Gastroesophageal sphincter (tissue), 4 donors: ENCODE measurements at regions not wholly inside any gene's neighbourhood (a gene's known extent, or its start where the extent isn't known, plus 50 kb on each side); places are given as distances from the start of the nearest gene placed in this dataset.

Source experiments
- ATAC-seq: fragments of 150-250 bp; one replicate; pipeline ENCODE4 v1.9.1; 2016; ENCODE audit warnings: mild to moderate bottlenecking, moderate library complexity
- H3K27ac ChIP-seq, 4 donors: fragments of 200-600 bp; sonication (generic) in 3 of 4; 1 replicate in 3 of 4; 2 replicates in 1 of 4; pipeline ENCODE4 v1.5.1; 2016 to 2019
- H3K27me3 ChIP-seq: fragments of 200-600 bp; sonication (generic); one replicate; pipeline ENCODE4 v1.5.1; 2019
- H3K36me3 ChIP-seq, 2 donors: fragments of 200-600 bp; sonication (generic); one replicate each; pipeline ENCODE4 v1.5.1; 2019; ENCODE audit warnings: control low read depth in 1 of 2
- H3K4me1 ChIP-seq, 3 donors: fragments of 200-600 bp; sonication (generic); 1 replicate in 2 of 3; 2 replicates in 1 of 3; pipeline ENCODE4 v1.5.1; 2016 to 2019; ENCODE audit warnings: control low read depth in 2 of 3
- H3K4me3 ChIP-seq, 2 donors: fragments of 200-600 bp; sonication (generic); one replicate each; pipeline ENCODE4 v1.5.1; 2019; ENCODE audit warnings: mild to moderate bottlenecking in 1 of 2, moderate library complexity in 1 of 2
- H3K9me3 ChIP-seq, 3 donors: fragments of 200-600 bp; sonication (generic); one replicate each; pipeline ENCODE4 v1.5.1; 2017 to 2019; ENCODE audit warnings: control low read depth in 2 of 3
- EP300 ChIP-seq: sonication (generic); formaldehyde crosslinking; IDR thresholded peaks from one replicate; pipeline ENCODE4 v1.6.1; 2017; ENCODE audit warnings: antibody characterized with exemption, mild to moderate bottlenecking
- POLR2A ChIP-seq, 2 donors: fragments of 450-650 bp; IDR thresholded peaks; one replicate each; pipeline ENCODE4 v1.6.1; 2017; ENCODE audit warnings: antibody characterized with exemption in 2 of 2, mild to moderate bottlenecking in 2 of 2, moderate library complexity in 1 of 2
- POLR2AphosphoS5 ChIP-seq: sonication (generic); formaldehyde crosslinking; IDR thresholded peaks from one replicate; pipeline ENCODE4 v1.6.1; 2017; ENCODE audit warnings: antibody characterized with exemption
- WGBS, 2 donors: methylation state at CpG; one replicate each; pipeline ENCODE4 v1.1.5; 2018; ENCODE audit warnings: low coverage in 1 of 2; 5-methylcytosine and 5-hydroxymethylcytosine counted together
- TF ChIP-seq, protein P1 (sequence below), 4 experiments: fragments of 200-600 bp in 2 of 4; fragments of 450-650 bp in 2 of 4; sonication (generic) in 1 of 4; IDR thresholded peaks; one replicate each; pipeline ENCODE4 v1.5.1; 2017 to 2019; ENCODE audit warnings: antibody characterized with exemption in 4 of 4, mild to moderate bottlenecking in 2 of 4, moderate library complexity in 2 of 4

DNA sequence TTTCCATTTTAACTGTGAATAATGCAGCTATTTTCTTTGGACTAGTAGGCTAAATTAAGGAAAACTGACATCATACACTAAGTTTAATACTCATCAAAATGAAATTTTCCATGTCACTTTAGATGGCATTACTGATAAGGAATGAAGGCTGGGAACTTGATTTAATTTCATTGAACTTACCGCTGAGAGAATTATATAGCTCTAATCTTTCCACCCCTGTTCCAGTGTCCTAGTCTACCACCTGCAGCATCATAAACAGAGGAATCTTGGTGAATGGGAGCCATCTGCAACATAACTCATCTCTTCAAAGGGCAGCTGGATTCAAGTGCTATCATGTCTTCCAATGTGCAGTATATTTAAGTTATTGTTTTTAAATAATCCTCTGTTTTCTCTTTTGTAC, 1395.2 kb downstream of the EPHA7 start:
- TF ChIP-seq EP300 (no peak), POLR2AphosphoS5 (no peak), POLR2A (IDR thresholded peaks at IDR 0.05) (no peak)
- TF ChIP-seq, protein P1, sequence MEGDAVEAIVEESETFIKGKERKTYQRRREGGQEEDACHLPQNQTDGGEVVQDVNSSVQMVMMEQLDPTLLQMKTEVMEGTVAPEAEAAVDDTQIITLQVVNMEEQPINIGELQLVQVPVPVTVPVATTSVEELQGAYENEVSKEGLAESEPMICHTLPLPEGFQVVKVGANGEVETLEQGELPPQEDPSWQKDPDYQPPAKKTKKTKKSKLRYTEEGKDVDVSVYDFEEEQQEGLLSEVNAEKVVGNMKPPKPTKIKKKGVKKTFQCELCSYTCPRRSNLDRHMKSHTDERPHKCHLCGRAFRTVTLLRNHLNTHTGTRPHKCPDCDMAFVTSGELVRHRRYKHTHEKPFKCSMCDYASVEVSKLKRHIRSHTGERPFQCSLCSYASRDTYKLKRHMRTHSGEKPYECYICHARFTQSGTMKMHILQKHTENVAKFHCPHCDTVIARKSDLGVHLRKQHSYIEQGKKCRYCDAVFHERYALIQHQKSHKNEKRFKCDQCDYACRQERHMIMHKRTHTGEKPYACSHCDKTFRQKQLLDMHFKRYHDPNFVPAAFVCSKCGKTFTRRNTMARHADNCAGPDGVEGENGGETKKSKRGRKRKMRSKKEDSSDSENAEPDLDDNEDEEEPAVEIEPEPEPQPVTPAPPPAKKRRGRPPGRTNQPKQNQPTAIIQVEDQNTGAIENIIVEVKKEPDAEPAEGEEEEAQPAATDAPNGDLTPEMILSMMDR (IDR thresholded peaks at IDR 0.05): no peak
- WGBS, 2 donors: 63 to 100% methylated on average over 1 of the region's 1 CpG
- no peaks in the 10 kb centered on the region for H3K4me1 ChIP-seq
- H3K9me3 ChIP-seq: no peaks in the 10 kb centered on the region
- H3K27ac ChIP-seq: no peak overlapping the region
- H3K4me3 ChIP-seq: no peak overlapping the region
- no peaks in the 10 kb centered on the region for H3K27me3 ChIP-seq
- no peak for ATAC-seq
- H3K36me3 ChIP-seq: no peaks in the 10 kb centered on the region

DNA sequence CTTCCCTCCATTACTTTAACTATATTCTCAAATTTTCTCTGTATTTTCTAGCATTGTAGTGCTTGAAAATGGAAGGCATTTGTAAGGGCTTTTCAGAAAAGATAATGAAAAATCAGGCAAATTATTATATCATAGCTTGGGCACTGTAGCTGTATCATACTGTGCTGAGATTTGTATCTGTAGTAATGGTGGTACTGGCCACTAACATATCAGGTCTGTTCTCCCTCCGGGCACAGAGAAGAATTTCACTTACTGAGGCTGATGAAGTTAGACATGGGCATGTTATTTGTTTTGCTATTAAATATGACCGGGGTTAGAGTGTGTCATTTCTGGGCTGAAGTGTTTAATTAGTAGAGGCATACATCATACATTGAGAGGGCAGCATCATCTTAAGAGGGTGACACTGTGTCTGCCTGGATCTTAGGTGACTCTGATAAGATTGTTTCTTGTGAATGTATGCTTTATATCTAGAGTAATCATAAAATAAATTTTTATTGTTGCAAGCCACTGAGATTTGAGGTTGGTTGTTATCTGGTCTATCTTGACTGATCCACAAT, 1395.9 kb downstream of the EPHA7 start:
- Histone ChIP-seq H3K27me3 (no peaks in the 10 kb centered on the region), H3K4me3 (no peak overlapping the region), H3K4me1 (no peaks in the 10 kb centered on the region), H3K27ac (no peak overlapping the region), H3K9me3 (no peaks in the 10 kb centered on the region), H3K36me3 (no peaks in the 10 kb centered on the region)
- no peak for ATAC-seq
- no peak for TF ChIP-seq EP300
- no peak for TF ChIP-seq POLR2AphosphoS5
- no peak for TF ChIP-seq POLR2A (IDR thresholded peaks at IDR 0.05)
- TF ChIP-seq, protein P1 (IDR thresholded peaks at IDR 0.05): no peak
- WGBS, 2 donors: 64 to 80% methylated on average over 2 of the region's 2 CpGs

DNA sequence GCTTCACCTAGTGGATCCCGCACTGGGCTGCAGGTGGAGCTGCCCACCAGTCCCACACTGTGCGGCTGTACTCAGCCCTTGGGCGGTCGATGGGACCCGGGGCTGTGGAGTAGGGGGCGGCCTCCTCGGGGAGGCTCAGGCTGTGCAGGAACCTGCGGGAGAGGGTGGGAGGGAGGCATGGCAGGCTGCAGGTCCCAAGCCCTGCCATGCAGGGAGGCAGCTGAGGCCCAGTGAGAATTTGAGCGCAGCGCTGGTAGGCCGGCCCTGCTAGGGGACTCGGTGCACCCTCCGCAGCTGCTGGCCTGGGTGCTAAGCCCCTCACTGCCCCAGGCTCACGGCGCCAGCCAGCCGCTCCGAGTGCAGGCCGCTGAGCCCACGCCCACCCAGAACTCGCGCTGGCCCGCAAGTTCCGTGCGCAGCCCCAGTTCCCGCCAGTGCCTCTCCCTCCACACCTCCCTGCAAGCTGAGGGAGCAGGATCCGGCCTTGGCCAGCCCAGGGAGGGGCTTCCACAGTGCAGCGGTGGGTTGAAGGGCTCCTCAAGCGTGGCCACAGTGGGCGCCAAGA, 1407.6 kb downstream of the EPHA7 start:
- Histone ChIP-seq H3K4me1 (no peaks in the 10 kb centered on the region), H3K4me3 (no peak overlapping the region), H3K9me3 (peaks cover 0 to 7% (median 0%) of the 10 kb centered on the region in 3 donors), H3K27ac (no peak overlapping the region), H3K36me3 (no peaks in the 10 kb centered on the region), H3K27me3 (no peaks in the 10 kb centered on the region)
- TF ChIP-seq, protein P1 (IDR thresholded peaks at IDR 0.05): no peak
- TF ChIP-seq POLR2A (IDR thresholded peaks at IDR 0.05) (no peak), POLR2AphosphoS5 (no peak), EP300 (no peak)
- 80% methylated on average over 1 of the region's 29 CpGs; no CpG with 5 or more reads in 1 of the 2 donors for WGBS, 2 donors
- no peak for ATAC-seq

DNA sequence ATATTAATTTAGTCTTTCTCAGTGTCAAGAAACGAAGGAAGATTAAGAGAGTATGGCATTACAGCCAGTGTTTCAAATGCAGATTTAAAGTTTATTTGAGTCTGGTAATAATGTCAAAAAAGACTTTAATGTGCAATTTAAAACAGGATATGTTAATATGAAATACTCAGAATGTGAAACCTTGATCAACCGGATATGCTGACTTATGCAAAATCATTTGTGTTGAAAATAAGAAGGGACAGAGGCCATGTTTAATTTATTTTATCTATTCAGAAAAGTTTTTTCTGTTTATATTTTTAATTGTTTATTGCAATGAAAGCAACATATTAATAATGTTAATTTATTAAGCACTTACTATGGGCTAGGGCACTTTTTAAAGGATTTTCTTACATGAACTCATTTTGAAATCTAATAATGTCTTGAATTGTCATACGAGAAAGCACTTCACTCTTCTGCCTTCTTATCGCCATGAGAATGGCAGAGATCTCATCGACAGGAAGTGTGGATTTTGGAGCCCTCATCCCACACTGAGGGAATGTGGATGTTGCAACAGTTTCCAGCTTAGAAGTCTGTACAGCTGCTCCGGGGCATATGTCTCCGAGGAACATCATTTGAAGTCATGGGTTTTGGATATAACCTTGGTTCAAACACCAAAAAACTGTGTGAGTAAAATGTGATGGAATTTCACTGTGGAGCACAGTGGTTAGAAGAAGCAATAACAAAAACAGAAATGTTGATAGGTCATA, 1410.4 kb downstream of the EPHA7 start:
- Histone ChIP-seq H3K27me3 (no peaks in the 10 kb centered on the region), H3K36me3 (no peaks in the 10 kb centered on the region), H3K27ac (no peak overlapping the region), H3K4me1 (no peaks in the 10 kb centered on the region), H3K4me3 (no peak overlapping the region), H3K9me3 (peaks cover 0 to 7% (median 0%) of the 10 kb centered on the region in 3 donors)
- 81 to 87% methylated on average over 7 of the region's 7 CpGs for WGBS, 2 donors
- ATAC-seq: no peak
- TF ChIP-seq, protein P1 (IDR thresholded peaks at IDR 0.05): no peak
- TF ChIP-seq POLR2AphosphoS5 (no peak), POLR2A (IDR thresholded peaks at IDR 0.05) (no peak), EP300 (no peak)
